SU-DHL-6 (cell line): ENCODE measurements at regions not wholly inside any gene's neighbourhood (a gene's known extent, or its start where the extent isn't known, plus 50 kb on each side); places are given as distances from the start of the nearest gene placed in this dataset.
"Not testable (repeated sequence)": the region's sequence is repeated elsewhere in the genome, so short reads cannot be mapped to it uniquely, and the experiment has no call there.

Experiments
- H2AFZ ChIP-seq: fragments of 200-600 bp; sonication (generic); 2 replicates; pipeline ENCODE4 v1.6.1; 2014; ENCODE audit warnings: low read depth, mild to moderate bottlenecking, moderate library complexity, mixed read lengths, antibody characterized with exemption, low read length; ENCODE audit not compliant: severe bottlenecking
- H3F3A ChIP-seq: fragments of 200-600 bp; shearing (Covaris generic); 2 replicates; pipeline ENCODE4 v1.6.0; 2016; ENCODE audit warnings: antibody characterized with exemption, mild to moderate bottlenecking; ENCODE audit not compliant: insufficient read depth
- H3K27ac ChIP-seq: fragments of 200-600 bp; sonication (generic); 2 replicates; pipeline ENCODE4 v1.5.1; 2016; ENCODE audit warnings: low read depth, mild to moderate bottlenecking, low read length, moderate library complexity, mixed read lengths
- H3K27me3 ChIP-seq: fragments of 200-600 bp; sonication (generic), shearing (Covaris generic); 2 replicates; pipeline ENCODE4 v1.6.0; 2014; ENCODE audit warnings: mild to moderate bottlenecking, low read length
- H3K36me3 ChIP-seq: fragments of 200-600 bp; sonication (generic); 2 replicates; pipeline ENCODE4 v1.6.1; 2014; ENCODE audit warnings: mild to moderate bottlenecking, low read length, mixed read lengths
- H3K4me2 ChIP-seq: fragments of 300-600, 200-600 bp; shearing (Covaris generic), sonication (generic); 2 replicates; pipeline ENCODE4 v1.6.0; 2014; ENCODE audit warnings: low read length, low read depth, mild to moderate bottlenecking; ENCODE audit not compliant: poor library complexity, severe bottlenecking
- H3K4me3 ChIP-seq: fragments of 200-600 bp; sonication (generic); 2 replicates; pipeline ENCODE4 v1.5.1; 2014; ENCODE audit warnings: antibody characterized with exemption, low read length, mild to moderate bottlenecking, mixed read lengths; ENCODE audit not compliant: insufficient read depth, poor library complexity, severe bottlenecking
- H3K79me2 ChIP-seq: fragments of 200-600 bp; sonication (generic); 2 replicates; pipeline ENCODE4 v1.6.1; 2014; ENCODE audit warnings: mild to moderate bottlenecking, low read length, moderate library complexity; ENCODE audit not compliant: insufficient read depth
- H3K9ac ChIP-seq: fragments of 200-600 bp; sonication (generic); 2 replicates; pipeline ENCODE4 v1.7.0; 2014; ENCODE audit warnings: mild to moderate bottlenecking, low read length
- H3K9me2 ChIP-seq: fragments of 200-600 bp; sonication (generic); replicated peaks from 2 replicates; pipeline ENCODE4 v1.6.1; 2014; ENCODE audit warnings: low read length; ENCODE audit not compliant: insufficient read depth
- H3K9me3 ChIP-seq: fragments of 200-600 bp; sonication (generic); 2 replicates; pipeline ENCODE4 v1.6.1; 2014; ENCODE audit warnings: low read length, mixed read lengths; ENCODE audit not compliant: insufficient read depth
- H4K20me1 ChIP-seq: fragments of 200-600 bp; sonication (generic); 2 replicates; pipeline ENCODE4 v1.6.1; 2014; ENCODE audit warnings: low read depth, mild to moderate bottlenecking, antibody characterized with exemption, low read length, moderate library complexity, mixed read lengths
- CTCF ChIP-seq: fragments of 200-600 bp; sonication (generic); IDR thresholded peaks from one replicate; pipeline ENCODE4 v1.5.1; 2017; ENCODE audit warnings: antibody characterized with exemption, mild to moderate bottlenecking, low read length, moderate library complexity; ENCODE audit not compliant: insufficient read depth, poor library complexity, severe bottlenecking

- H3K4me2 ChIP-seq, H3K9me3 ChIP-seq, H3K79me2 ChIP-seq, H4K20me1 ChIP-seq, H3K4me3 ChIP-seq, H3K9me2 ChIP-seq, H3K9ac ChIP-seq, H3K36me3 ChIP-seq, H3K27me3 ChIP-seq, H3K27ac ChIP-seq, H2AFZ ChIP-seq, H3F3A ChIP-seq: not testable (repeated sequence)
Measured at GRCh38 chr10:42230812-42231211, 407.6 kb downstream of the ZNF33B start.

- H3K4me2 ChIP-seq, H3K79me2 ChIP-seq, H3K9me2 ChIP-seq, H3K27me3 ChIP-seq, H3K36me3 ChIP-seq, H2AFZ ChIP-seq, H3K4me3 ChIP-seq, H3K9me3 ChIP-seq, H3F3A ChIP-seq, H4K20me1 ChIP-seq, H3K27ac ChIP-seq, H3K9ac ChIP-seq: not testable (repeated sequence)
Measured at GRCh38 chr10:42230115-42230514, 408.3 kb downstream of the ZNF33B start.

GRCh38 chr10:42227859-42228258 is 410.5 kb downstream of the ZNF33B start:
- H3K4me2 ChIP-seq, H3K27ac ChIP-seq, H3F3A ChIP-seq, H2AFZ ChIP-seq, H3K79me2 ChIP-seq, H3K9me3 ChIP-seq, H3K4me3 ChIP-seq, H3K27me3 ChIP-seq, H3K36me3 ChIP-seq, H3K9me2 ChIP-seq, H3K9ac ChIP-seq, H4K20me1 ChIP-seq: not testable (repeated sequence)

- H3K36me3 ChIP-seq, H3K4me2 ChIP-seq, H3K9me3 ChIP-seq: not testable (repeated sequence)
Measured at GRCh38 chr10:42193588-42193987, 444.8 kb downstream of the ZNF33B start.

GRCh38 chr10:42192450-42192849 is 445.9 kb downstream of the ZNF33B start:
- not testable (repeated sequence) for H3K9me3 ChIP-seq, H3K4me3 ChIP-seq, H3K4me2 ChIP-seq, H3K79me2 ChIP-seq, H2AFZ ChIP-seq, H3K9me2 ChIP-seq, H3K36me3 ChIP-seq, H4K20me1 ChIP-seq, H3F3A ChIP-seq, H3K9ac ChIP-seq, H3K27me3 ChIP-seq, H3K27ac ChIP-seq
- peak; percentile 12 for TF ChIP-seq CTCF

More at GRCh38 chr10:42193588-42193987, 444.8 kb downstream of the ZNF33B start:
- H2AFZ ChIP-seq, H3K79me2 ChIP-seq, H3K9me2 ChIP-seq, H3K27me3 ChIP-seq, H3K27ac ChIP-seq, H3K9ac ChIP-seq, H3F3A ChIP-seq, H4K20me1 ChIP-seq, H3K4me3 ChIP-seq: not testable (repeated sequence)

- H3K27me3 ChIP-seq, H3F3A ChIP-seq, H3K79me2 ChIP-seq, H3K36me3 ChIP-seq, H3K9me2 ChIP-seq, H2AFZ ChIP-seq, H4K20me1 ChIP-seq, H3K9ac ChIP-seq, H3K4me3 ChIP-seq, H3K4me2 ChIP-seq, H3K27ac ChIP-seq, H3K9me3 ChIP-seq: not testable (repeated sequence)
Measured at GRCh38 chr10:42187501-42188195, 450.7 kb downstream of the ZNF33B start.

- not testable (repeated sequence) for H3F3A ChIP-seq, H3K27ac ChIP-seq, H3K36me3 ChIP-seq, H4K20me1 ChIP-seq, H3K9me3 ChIP-seq, H3K4me3 ChIP-seq, H3K79me2 ChIP-seq, H3K9ac ChIP-seq, H3K27me3 ChIP-seq, H3K9me2 ChIP-seq, H3K4me2 ChIP-seq, H2AFZ ChIP-seq
Measured at GRCh38 chr10:42177793-42178689, 460.3 kb downstream of the ZNF33B start.
